H1 (cell line): ENCODE measurements at regions not wholly inside any gene's neighbourhood (a gene's known extent, or its start where the extent isn't known, plus 50 kb on each side); places are given as distances from the start of the nearest gene placed in this dataset.

Experiments
- CTCF ChIA-PET: fragments of 300-600 bp; sonication (Branson Sonifier 250); formaldehyde crosslinking; loops from one replicate; lab custom pipeline; 2021; ENCODE audit not compliant: partially characterized antibody; lab: Charles Lee
- POLR2A ChIA-PET: fragments of 300-600 bp; sonication (Branson Sonifier 250); formaldehyde crosslinking; loops from one replicate; lab custom pipeline; 2021; ENCODE audit warnings: inconsistent platforms; ENCODE audit not compliant: partially characterized antibody; lab: Charles Lee
- DNase-seq, 2 experiments: peaks; one replicate each; pipeline versions ENCODE4 v3.0.0 to v3.0.0-alpha.2; 2010 to 2022; ENCODE audit warnings: low spot score in 2 of 2, low read depth in 1 of 2, mixed read lengths in 1 of 2
- FAIRE-seq: peaks from 2 replicates; lab custom pipeline; 2011; peaks lifted over from hg19 to GRCh38; lab: Jason Lieb, UNC
- H2AFZ ChIP-seq: 2 replicates; pipeline ENCODE4 v1.8.1; 2012; ENCODE audit warnings: low read length, inconsistent platforms
- H2AK5ac ChIP-seq: 2 replicates; pipeline ENCODE4 v1.6.1; 2013; ENCODE audit warnings: low read depth, low read length
- H2BK120ac ChIP-seq: replicated peaks from 2 replicates; pipeline ENCODE3; 2013; ENCODE audit warnings: low read depth, low read length, inconsistent platforms
- H2BK12ac ChIP-seq: 2 replicates; pipeline ENCODE4 v1.6.1; 2013; ENCODE audit warnings: low read depth, low read length
- H2BK15ac ChIP-seq: 2 replicates; pipeline ENCODE4 v1.6.1; 2013; ENCODE audit warnings: low read length
- H2BK20ac ChIP-seq: 2 replicates; pipeline ENCODE4 v1.6.1; 2013; ENCODE audit warnings: low read length
- H2BK5ac ChIP-seq: 2 replicates; pipeline ENCODE4 v1.6.1; 2013; ENCODE audit warnings: low read depth, low read length
- H3K14ac ChIP-seq: 2 replicates; pipeline ENCODE4 v1.6.1; 2013; ENCODE audit warnings: inconsistent platforms; ENCODE audit not compliant: insufficient read length
- H3K18ac ChIP-seq: 2 replicates; pipeline ENCODE4 v1.6.1; 2013; ENCODE audit warnings: low read length; ENCODE audit errors: extremely low read depth
- H3K23ac ChIP-seq: 2 replicates; pipeline ENCODE4 v1.6.1; 2013; ENCODE audit warnings: inconsistent platforms; ENCODE audit not compliant: insufficient read length
- H3K23me2 ChIP-seq: 2 replicates; pipeline ENCODE4 v1.6.1; 2013; ENCODE audit warnings: low read depth, low read length
- H3K27ac ChIP-seq: 2 replicates; pipeline ENCODE4 v1.6.1; 2011; ENCODE audit warnings: low read depth, low read length, inconsistent platforms
- H3K27me3 ChIP-seq, 4 experiments: replicated peaks in 1 of 4; 1 replicate in 1 of 4; 2 replicates in 3 of 4; pipeline versions ENCODE4 v1.6.1 to v1.8.1; 2011 to 2013; ENCODE audit warnings: low read length in 3 of 4, mild to moderate bottlenecking in 3 of 4, inconsistent platforms in 2 of 4, mixed read lengths in 2 of 4, moderate library complexity in 1 of 4; ENCODE audit not compliant: control insufficient read depth in 3 of 4, insufficient read depth in 3 of 4; ENCODE audit errors: extremely low read depth in 1 of 4
- H3K36me3 ChIP-seq, 4 experiments: 2 replicates each; pipeline versions ENCODE4 v1.6.1 to v1.8.1; 2011 to 2013; ENCODE audit warnings: mild to moderate bottlenecking in 4 of 4, low read length in 3 of 4, moderate library complexity in 2 of 4, control low read depth in 1 of 4, inconsistent platforms in 1 of 4; ENCODE audit not compliant: insufficient read depth in 4 of 4, control insufficient read depth in 2 of 4
- H3K4ac ChIP-seq: replicated peaks from 2 replicates; pipeline ENCODE3; 2013; ENCODE audit warnings: low read length, low read depth, mixed read lengths, inconsistent platforms; ENCODE audit not compliant: insufficient read length
- H3K4me1 ChIP-seq, 4 experiments: replicated peaks in 1 of 4; 1 replicate in 1 of 4; 2 replicates in 3 of 4; pipeline versions ENCODE4 v1.6.1 to v1.8.1; 2011 to 2013; ENCODE audit warnings: low read length in 3 of 4, inconsistent platforms in 2 of 4, mixed read lengths in 1 of 4; ENCODE audit not compliant: insufficient read depth in 4 of 4, control insufficient read depth in 3 of 4
- H3K4me2 ChIP-seq, 2 experiments: 2 replicates each; pipeline versions ENCODE4 v1.6.1 to v1.8.1; 2011 to 2013; ENCODE audit warnings: low read depth in 2 of 2, low read length in 2 of 2, control low read depth in 1 of 2, inconsistent platforms in 1 of 2, mild to moderate bottlenecking in 1 of 2; ENCODE audit not compliant: insufficient read depth in 1 of 2
- H3K4me3 ChIP-seq, 4 experiments: fragments of 200-600, 300-600 bp in 1 of 4; sonication (generic), shearing (Covaris generic), sonication (Bioruptor Twin) in 1 of 4; 2 replicates each; pipeline versions ENCODE4 v1.5.1 to v1.8.1; 2011 to 2016; ENCODE audit warnings: low read length in 4 of 4, low read depth in 3 of 4, control low read depth in 2 of 4, inconsistent platforms in 2 of 4, mild to moderate bottlenecking in 2 of 4, mixed read lengths in 1 of 4, moderate library complexity in 1 of 4; ENCODE audit not compliant: insufficient read depth in 2 of 4; ENCODE audit errors: extremely low read depth in 1 of 4
- H3K56ac ChIP-seq: replicated peaks from 2 replicates; pipeline ENCODE3; 2013; ENCODE audit warnings: low read depth, mild to moderate bottlenecking, mixed read lengths, low read length, inconsistent platforms; ENCODE audit not compliant: insufficient read length
- H3K79me1 ChIP-seq: 2 replicates; pipeline ENCODE4 v1.6.1; 2013; ENCODE audit warnings: low read depth, low read length, control low read depth
- H3K79me2 ChIP-seq, 2 experiments: 2 replicates each; pipeline versions ENCODE4 v1.6.1 to v1.8.1; 2012 to 2013; ENCODE audit warnings: low read length in 2 of 2, mild to moderate bottlenecking in 2 of 2, inconsistent platforms in 1 of 2; ENCODE audit not compliant: insufficient read depth in 2 of 2, control insufficient read depth in 1 of 2
- H3K9ac ChIP-seq, 4 experiments: replicated peaks in 1 of 4; 1 replicate in 1 of 4; 2 replicates in 3 of 4; pipeline versions ENCODE4 v1.6.1 to v1.8.1; 2011 to 2013; ENCODE audit warnings: low read depth in 3 of 4, low read length in 3 of 4, control low read depth in 2 of 4, mild to moderate bottlenecking in 2 of 4, moderate library complexity in 2 of 4, inconsistent platforms in 1 of 4; ENCODE audit errors: extremely low read depth in 1 of 4
- H3K9me3 ChIP-seq, 2 experiments: 2 replicates each; pipeline versions ENCODE4 v1.6.1 to v1.8.1; 2012 to 2013; ENCODE audit warnings: mild to moderate bottlenecking in 2 of 2, moderate library complexity in 2 of 2, control low read depth in 1 of 2, inconsistent platforms in 1 of 2, low read depth in 1 of 2, low read length in 1 of 2, mixed read lengths in 1 of 2; ENCODE audit not compliant: insufficient read depth in 2 of 2
- H4K20me1 ChIP-seq, 2 experiments: replicated peaks in 1 of 2; 2 replicates each; pipeline versions ENCODE3 to v1.8.1; 2011 to 2013; ENCODE audit warnings: inconsistent platforms in 2 of 2, low read length in 2 of 2, mild to moderate bottlenecking in 1 of 2; ENCODE audit not compliant: insufficient read depth in 2 of 2, control insufficient read depth in 1 of 2
- H4K5ac ChIP-seq: 2 replicates; pipeline ENCODE4 v1.6.1; 2013; ENCODE audit warnings: low read length, low read depth, mixed read lengths, inconsistent platforms; ENCODE audit not compliant: insufficient read length
- H4K8ac ChIP-seq: 2 replicates; pipeline ENCODE4 v1.8.0; 2013; ENCODE audit warnings: mild to moderate bottlenecking, moderate library complexity, low read length, inconsistent platforms; ENCODE audit not compliant: insufficient read depth; ENCODE audit errors: extremely low read depth
- H4K91ac ChIP-seq: replicated peaks from 2 replicates; pipeline ENCODE3; 2013; ENCODE audit warnings: low read length, mixed read lengths, inconsistent platforms; ENCODE audit not compliant: insufficient read length
- ASH2L ChIP-seq: fragments of 200-600, 300-600 bp; sonication (generic); IDR thresholded peaks from one replicate; pipeline ENCODE4 v1.7.1; 2017; ENCODE audit warnings: low read length
- CBX8 ChIP-seq: fragments of 300-800, 300-1000 bp; sonication (generic); IDR thresholded peaks from 2 replicates; pipeline ENCODE4 v1.7.1; 2016; ENCODE audit warnings: low read depth, low read length, borderline replicate concordance
- CHD2 ChIP-seq: IDR thresholded peaks from 2 replicates; pipeline ENCODE4 v1.6.1; 2012; ENCODE audit warnings: low read length, improper control_type of control experiment
- CREB1 ChIP-seq: IDR thresholded peaks from 2 replicates; pipeline ENCODE4 v1.6.1; 2012; ENCODE audit warnings: inconsistent platforms
- E2F6 ChIP-seq: IDR thresholded peaks from 2 replicates; pipeline ENCODE4 v1.6.1; 2012; ENCODE audit warnings: inconsistent platforms
- JUN ChIP-seq: IDR thresholded peaks from 2 replicates; pipeline ENCODE4 v1.6.1; 2011; ENCODE audit warnings: low read depth, mild to moderate bottlenecking, improper control_type of control experiment, low read length
- JUND ChIP-seq: IDR thresholded peaks from 2 replicates; pipeline ENCODE4 v1.6.1; 2011; ENCODE audit warnings: mild to moderate bottlenecking, improper control_type of control experiment, low read length
- MAFK ChIP-seq: IDR thresholded peaks from 2 replicates; pipeline ENCODE4 v1.6.1; 2012; ENCODE audit warnings: low read depth, mild to moderate bottlenecking, improper control_type of control experiment, low read length
- NANOG ChIP-seq: IDR thresholded peaks from 2 replicates; pipeline ENCODE4 v1.6.1; 2011; ENCODE audit warnings: low read length, low read depth, mild to moderate bottlenecking, inconsistent platforms; ENCODE audit not compliant: insufficient read depth, poor library complexity, severe bottlenecking
- PHF8 ChIP-seq: fragments of 200-600 bp; sonication (generic); conservative IDR thresholded peaks from 2 replicates; pipeline ENCODE4 v1.7.1; 2012; ENCODE audit warnings: low read depth, mild to moderate bottlenecking, inconsistent platforms, low read length, moderate library complexity
- POLR2AphosphoS5 ChIP-seq: IDR thresholded peaks from 2 replicates; pipeline ENCODE4 v1.6.1; 2011; ENCODE audit warnings: low read depth, low read length
- POU5F1 ChIP-seq: IDR thresholded peaks from 2 replicates; pipeline ENCODE4 v1.6.1; 2011; ENCODE audit warnings: low read depth, mild to moderate bottlenecking, low read length, moderate library complexity
- RAD21 ChIP-seq, 2 experiments: IDR thresholded peaks in 1 of 2; conservative IDR thresholded peaks in 1 of 2; 2 replicates each; pipeline ENCODE4 v1.6.1; 2011; ENCODE audit warnings: low read depth in 2 of 2, low read length in 2 of 2, improper control_type of control experiment in 1 of 2, inconsistent platforms in 1 of 2, mild to moderate bottlenecking in 1 of 2, moderate library complexity in 1 of 2
- SP4 ChIP-seq: IDR thresholded peaks from 2 replicates; pipeline ENCODE4 v1.6.1; 2012; ENCODE audit warnings: low read length, inconsistent platforms
- SUZ12 ChIP-seq: fragments of 200-600 bp; sonication (generic); IDR thresholded peaks from 2 replicates; pipeline ENCODE4 v1.6.1; 2012; ENCODE audit warnings: mild to moderate bottlenecking, inconsistent platforms, low read length, moderate library complexity, mixed read lengths
- TEAD4 ChIP-seq: IDR thresholded peaks from 2 replicates; pipeline ENCODE4 v1.6.1; 2012; ENCODE audit warnings: low read depth, low read length, inconsistent platforms, mixed read lengths
- WGBS, 2 experiments: shearing (Covaris generic) in 1 of 2; methylation state at CpG; one replicate each; pipeline versions ENCODE4 v1.1.6 to v1.1.7; 2013 to 2015; ENCODE audit warnings: low lambda C conversion rate in 2 of 2, mixed read lengths in 2 of 2, inconsistent platforms in 1 of 2, low coverage in 1 of 2, missing lambda C conversion rate in 1 of 2; ENCODE audit not compliant: insufficient replicate concordance in 2 of 2, insufficient coverage in 1 of 2, insufficient read length in 1 of 2; ENCODE audit errors: extremely low coverage in 1 of 2, missing lambda C conversion rate in 1 of 2; 5-methylcytosine and 5-hydroxymethylcytosine counted together

GRCh38 chr10:130498934-130499333, 362.7 kb downstream of the GLRX3 start:
- no peaks in the 10 kb centered on the region for H3K23me2 ChIP-seq
- H3K4me3 ChIP-seq, result no peak overlapping the region
- no peaks in the 10 kb centered on the region for H4K20me1 ChIP-seq
- no peak overlapping the region for H3K56ac ChIP-seq
- H3K79me2 ChIP-seq, result no peaks in the 10 kb centered on the region
- H2AFZ ChIP-seq, result no peak overlapping the region
- H2BK120ac ChIP-seq, result no peak overlapping the region
- H3K79me1 ChIP-seq, result no peaks in the 10 kb centered on the region
- no peaks in the 10 kb centered on the region for H3K4me1 ChIP-seq
- WGBS, 2 experiments, result 93% methylated on average over 7 of the region's 8 CpGs; no CpG with 5 or more reads in 1 of the 2 experiments
- no peak overlapping the region for H2BK12ac ChIP-seq
- no peaks in the 10 kb centered on the region for H3K27me3 ChIP-seq
- CTCF ChIA-PET, result no interaction called here
- H4K91ac ChIP-seq, result no peak overlapping the region
- H2BK15ac ChIP-seq, result no peak overlapping the region
- no peak overlapping the region for H3K14ac ChIP-seq
- no peak overlapping the region for H4K5ac ChIP-seq
- H3K18ac ChIP-seq, result no peak overlapping the region
- peaks cover 0 to 6% of the 10 kb centered on the region in 2 experiments; a peak in 1 of 4 replicates for H3K9me3 ChIP-seq
- no peak overlapping the region for H3K27ac ChIP-seq
- FAIRE-seq (no peak), DNase-seq (no peak)
- no peaks in the 10 kb centered on the region for H3K36me3 ChIP-seq
- no peak overlapping the region for H3K23ac ChIP-seq
- POLR2A ChIA-PET, result no interaction called here
- no peak overlapping the region for H2BK5ac ChIP-seq
- no peak overlapping the region for H3K4me2 ChIP-seq
- no peak overlapping the region for H3K4ac ChIP-seq
- H4K8ac ChIP-seq, result no peak overlapping the region
- H2AK5ac ChIP-seq, result no peak overlapping the region
- no peak overlapping the region for H3K9ac ChIP-seq
- H2BK20ac ChIP-seq, result no peak overlapping the region
- TF ChIP-seq MAFK (no peak), JUND (no peak), ASH2L (no peak), POLR2AphosphoS5 (no peak), NANOG (no peak), JUN (no peak), SUZ12 (no peak), PHF8 (no peak), TEAD4 (no peak), RAD21 (IDR thresholded peaks at IDR 0.05 in 1 of 2, conservative IDR thresholded peaks at IDR 0.05 in 1 of 2; ENCODE audit: low read depth in 2 of 2, low read length in 2 of 2) (no peak), CBX8 (no peak), CREB1 (no peak), SP4 (no peak), E2F6 (no peak), POU5F1 (no peak), CHD2 (no peak)
